Frontal cortex (tissue), 3 donors: ENCODE measurements at regions not wholly inside any gene's neighbourhood (a gene's known extent, or its start where the extent isn't known, plus 50 kb on each side); places are given as distances from the start of the nearest gene placed in this dataset.

ENCODE experiments used
- DNase-seq, 2 donors: peaks; one replicate each; pipeline ENCODE4 v3.0.0; 2012; ENCODE audit warnings: low spot score in 2 of 2
- FAIRE-seq: peaks from 2 replicates; lab custom pipeline; 2012; peaks lifted over from hg19 to GRCh38; lab: Jason Lieb, UNC
- donor health status: control.
- donor health status: control.
- donor health status: control.

- FAIRE-seq (no peak), DNase-seq (no peak)
Observed at GRCh38 chr3:153681057-153681456, 440.1 kb upstream of the ARHGEF26 start.

GRCh38 chr3:153688301-153689120 lies 432.7 kb upstream of the ARHGEF26 start:
- no peak for FAIRE-seq
- no peak for DNase-seq

- FAIRE-seq (no peak), DNase-seq (no peak)
Observed at GRCh38 chr3:153693207-153693606, 428.0 kb upstream of the ARHGEF26 start.

- DNase-seq (no peak), FAIRE-seq (no peak)
Observed at GRCh38 chr3:153702106-153702505, 419.1 kb upstream of the ARHGEF26 start.

- no peak for FAIRE-seq
- no peak for DNase-seq
Observed at GRCh38 chr3:153704115-153704514, 417.1 kb upstream of the ARHGEF26 start.

GRCh38 chr3:153706706-153707105 lies 414.5 kb upstream of the ARHGEF26 start:
- FAIRE-seq (no peak), DNase-seq (no peak)

- no peak for FAIRE-seq
Observed at GRCh38 chr3:153714016-153714415, 407.2 kb upstream of the ARHGEF26 start.

GRCh38 chr3:153714588-153715290 lies 406.5 kb upstream of the ARHGEF26 start:
- DNase-seq (no peak), FAIRE-seq (no peak)

More at GRCh38 chr3:153714016-153714415, 407.2 kb upstream of the ARHGEF26 start:
- no peak for DNase-seq

GRCh38 chr3:153722157-153722556 lies 399.0 kb upstream of the ARHGEF26 start:
- FAIRE-seq = no peak
- DNase-seq = no peak

GRCh38 chr3:153731071-153731470 lies 390.1 kb upstream of the ARHGEF26 start:
- no peak for FAIRE-seq

GRCh38 chr3:153734777-153735551 lies 386.2 kb upstream of the ARHGEF26 start:
- no peak for DNase-seq
- FAIRE-seq = no peak

More at GRCh38 chr3:153731071-153731470, 390.1 kb upstream of the ARHGEF26 start:
- no peak for DNase-seq

GRCh38 chr3:153740109-153740508 lies 381.1 kb upstream of the ARHGEF26 start:
- no peak for FAIRE-seq
- DNase-seq = no peak

GRCh38 chr3:153744889-153745288 lies 376.3 kb upstream of the ARHGEF26 start:
- DNase-seq = no peak
- FAIRE-seq = no peak

- DNase-seq (no peak), FAIRE-seq (no peak)
Observed at GRCh38 chr3:153746211-153746610, 375.0 kb upstream of the ARHGEF26 start.

- DNase-seq (no peak), FAIRE-seq (no peak)
Observed at GRCh38 chr3:153749070-153749610, 372.1 kb upstream of the ARHGEF26 start.

GRCh38 chr3:153752405-153753027 lies 368.7 kb upstream of the ARHGEF26 start:
- FAIRE-seq = no peak
- no peak for DNase-seq

- no peak for DNase-seq
- FAIRE-seq = no peak
Observed at GRCh38 chr3:153753035-153753434, 368.2 kb upstream of the ARHGEF26 start.

GRCh38 chr3:153756816-153757215 lies 364.4 kb upstream of the ARHGEF26 start:
- FAIRE-seq = no peak

GRCh38 chr3:153757839-153758238 lies 363.4 kb upstream of the ARHGEF26 start:
- FAIRE-seq (no peak), DNase-seq (no peak)

More at GRCh38 chr3:153756816-153757215, 364.4 kb upstream of the ARHGEF26 start:
- DNase-seq = no peak

GRCh38 chr3:153760948-153761347 lies 360.2 kb upstream of the ARHGEF26 start:
- FAIRE-seq = no peak

More at GRCh38 chr3:153760948-153761347, 360.2 kb upstream of the ARHGEF26 start:
- DNase-seq = no peak
